COLO668 (cell line): ENCODE measurements at regions not wholly inside any gene's neighbourhood (a gene's known extent, or its start where the extent isn't known, plus 50 kb on each side); places are given as distances from the start of the nearest gene placed in this dataset.

Experiments used
- DNase-seq: peaks from one replicate; lab custom pipeline; 2025; ENCODE audit not compliant: unreplicated experiment; lab: John Stamatoyannopoulos, UW

- no peak for DNase-seq
Measured at GRCh38 chr12:77630790-77631445, 199.8 kb upstream of the NAV3 start.

- DNase-seq: no peak
Measured at GRCh38 chr12:77630344-77630743, 200.3 kb upstream of the NAV3 start.

GRCh38 chr12:77629141-77629540, 201.6 kb upstream of the NAV3 start:
- no peak for DNase-seq

- no peak for DNase-seq
Measured at GRCh38 chr12:77625441-77625840, 205.3 kb upstream of the NAV3 start.

GRCh38 chr12:77619425-77619824, 211.3 kb upstream of the NAV3 start:
- no peak for DNase-seq

GRCh38 chr12:77617818-77618217, 212.9 kb upstream of the NAV3 start:
- no peak for DNase-seq

- no peak for DNase-seq
Measured at GRCh38 chr12:77615332-77615731, 215.4 kb upstream of the NAV3 start.

- DNase-seq: no peak
Measured at GRCh38 chr12:77613411-77613810, 217.3 kb upstream of the NAV3 start.

- no peak for DNase-seq
Measured at GRCh38 chr12:77610446-77610845, 220.2 kb upstream of the NAV3 start.

- no peak for DNase-seq
Measured at GRCh38 chr12:77609016-77609415, 221.7 kb upstream of the NAV3 start.

- DNase-seq: no peak
Measured at GRCh38 chr12:77608271-77608824, 222.3 kb upstream of the NAV3 start.

GRCh38 chr12:77606348-77606747, 224.3 kb upstream of the NAV3 start:
- DNase-seq: no peak

GRCh38 chr12:77603946-77604345, 226.7 kb upstream of the NAV3 start:
- DNase-seq: no peak

- no peak for DNase-seq
Measured at GRCh38 chr12:77601069-77601468, 229.6 kb upstream of the NAV3 start.

GRCh38 chr12:77600468-77600843, 230.2 kb upstream of the NAV3 start:
- DNase-seq: no peak

- DNase-seq: no peak
Measured at GRCh38 chr12:77599782-77600467, 230.8 kb upstream of the NAV3 start.

GRCh38 chr12:77594366-77594765, 236.3 kb upstream of the NAV3 start:
- no peak for DNase-seq

GRCh38 chr12:77592836-77593235, 237.9 kb upstream of the NAV3 start:
- no peak for DNase-seq

- peak; percentile 17 for DNase-seq
Measured at GRCh38 chr12:77591959-77592743, 238.5 kb upstream of the NAV3 start.

- DNase-seq: no peak
Measured at GRCh38 chr12:77590306-77590705, 240.4 kb upstream of the NAV3 start.

GRCh38 chr12:77584860-77585259, 245.8 kb upstream of the NAV3 start:
- DNase-seq: no peak
